VCaP (cell line): ENCODE measurements at regions not wholly inside any gene's neighbourhood (a gene's known extent, or its start where the extent isn't known, plus 50 kb on each side); places are given as distances from the start of the nearest gene placed in this dataset.

Source experiments
- H3K27ac ChIP-seq: fragments of 450-650 bp; 2 replicates; pipeline ENCODE4 v1.5.1; 2017
- CTCF ChIP-seq: fragments of 450-650 bp; conservative IDR thresholded peaks from 2 replicates; pipeline ENCODE4 v1.5.1; 2017; ENCODE audit warnings: mild to moderate bottlenecking, moderate library complexity

- no peak for TF ChIP-seq CTCF
- no peak overlapping the region for H3K27ac ChIP-seq
These were observed 157.7 kb downstream of the ID4 start for GRCh38 chr6:19994909-19995308.

GRCh38 chr6:19995575-19996257 lies 158.5 kb downstream of the ID4 start:
- H3K27ac ChIP-seq, result no peak overlapping the region
- no peak for TF ChIP-seq CTCF

GRCh38 chr6:19997104-19997503 lies 159.9 kb downstream of the ID4 start:
- H3K27ac ChIP-seq, result no peak overlapping the region
- TF ChIP-seq CTCF, result no peak

- no peak overlapping the region for H3K27ac ChIP-seq
- no peak for TF ChIP-seq CTCF
These were observed 161.4 kb downstream of the ID4 start for GRCh38 chr6:19998541-19998940.

GRCh38 chr6:19999319-20000191 lies 162.4 kb downstream of the ID4 start:
- no peak for TF ChIP-seq CTCF

GRCh38 chr6:20001286-20001685 lies 164.1 kb downstream of the ID4 start:
- TF ChIP-seq CTCF, result no peak
- H3K27ac ChIP-seq, result no peak overlapping the region

More at GRCh38 chr6:19999319-20000191, 162.4 kb downstream of the ID4 start:
- H3K27ac ChIP-seq, result no peak overlapping the region

- H3K27ac ChIP-seq, result no peak overlapping the region
- no peak for TF ChIP-seq CTCF
These were observed 168.9 kb downstream of the ID4 start for GRCh38 chr6:20006037-20006436.
